ENCODE measurements at regions not wholly inside any gene's neighbourhood (a gene's known extent, or its start where the extent isn't known, plus 50 kb on each side); places are given as distances from the start of the nearest gene placed in this dataset.

DNA sequence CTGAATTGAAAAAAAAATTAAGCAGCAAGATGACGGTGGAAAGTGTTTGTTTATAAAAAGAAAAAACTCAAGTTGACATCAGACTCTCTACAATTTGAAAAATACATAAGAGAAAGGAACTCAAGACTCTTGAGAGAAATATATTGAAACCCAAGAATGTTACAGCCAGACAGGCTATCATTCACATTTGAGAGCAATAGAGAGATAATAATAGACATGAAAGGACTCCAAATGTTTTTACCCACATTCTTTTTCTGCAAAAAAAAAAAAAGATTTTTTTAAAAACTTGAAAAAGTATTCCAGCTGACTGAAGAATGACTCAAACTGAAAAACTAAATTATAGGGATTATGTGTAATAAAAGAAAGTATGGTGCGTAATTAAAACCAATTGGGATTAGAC lies 532.4 kb downstream of the INHBA start:
- no peak overlapping the region for H3K4me2 ChIP-seq (ENCODE audit: low read length)
- no peak overlapping the region for H3K4me3 ChIP-seq (ENCODE audit: low read length)
- no peaks in the 10 kb centered on the region for H3K9me3 ChIP-seq (ENCODE audit: low read length)
- no peak for TF ChIP-seq MXI1 (conservative IDR thresholded peaks at IDR 0.05; ENCODE audit: poor library complexity, severe bottlenecking)
- TF ChIP-seq, protein P1, sequence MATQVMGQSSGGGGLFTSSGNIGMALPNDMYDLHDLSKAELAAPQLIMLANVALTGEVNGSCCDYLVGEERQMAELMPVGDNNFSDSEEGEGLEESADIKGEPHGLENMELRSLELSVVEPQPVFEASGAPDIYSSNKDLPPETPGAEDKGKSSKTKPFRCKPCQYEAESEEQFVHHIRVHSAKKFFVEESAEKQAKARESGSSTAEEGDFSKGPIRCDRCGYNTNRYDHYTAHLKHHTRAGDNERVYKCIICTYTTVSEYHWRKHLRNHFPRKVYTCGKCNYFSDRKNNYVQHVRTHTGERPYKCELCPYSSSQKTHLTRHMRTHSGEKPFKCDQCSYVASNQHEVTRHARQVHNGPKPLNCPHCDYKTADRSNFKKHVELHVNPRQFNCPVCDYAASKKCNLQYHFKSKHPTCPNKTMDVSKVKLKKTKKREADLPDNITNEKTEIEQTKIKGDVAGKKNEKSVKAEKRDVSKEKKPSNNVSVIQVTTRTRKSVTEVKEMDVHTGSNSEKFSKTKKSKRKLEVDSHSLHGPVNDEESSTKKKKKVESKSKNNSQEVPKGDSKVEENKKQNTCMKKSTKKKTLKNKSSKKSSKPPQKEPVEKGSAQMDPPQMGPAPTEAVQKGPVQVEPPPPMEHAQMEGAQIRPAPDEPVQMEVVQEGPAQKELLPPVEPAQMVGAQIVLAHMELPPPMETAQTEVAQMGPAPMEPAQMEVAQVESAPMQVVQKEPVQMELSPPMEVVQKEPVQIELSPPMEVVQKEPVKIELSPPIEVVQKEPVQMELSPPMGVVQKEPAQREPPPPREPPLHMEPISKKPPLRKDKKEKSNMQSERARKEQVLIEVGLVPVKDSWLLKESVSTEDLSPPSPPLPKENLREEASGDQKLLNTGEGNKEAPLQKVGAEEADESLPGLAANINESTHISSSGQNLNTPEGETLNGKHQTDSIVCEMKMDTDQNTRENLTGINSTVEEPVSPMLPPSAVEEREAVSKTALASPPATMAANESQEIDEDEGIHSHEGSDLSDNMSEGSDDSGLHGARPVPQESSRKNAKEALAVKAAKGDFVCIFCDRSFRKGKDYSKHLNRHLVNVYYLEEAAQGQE (IDR thresholded peaks at IDR 0.05; ENCODE audit: borderline replicate concordance), result no peak
- TF ChIP-seq, protein P2, sequence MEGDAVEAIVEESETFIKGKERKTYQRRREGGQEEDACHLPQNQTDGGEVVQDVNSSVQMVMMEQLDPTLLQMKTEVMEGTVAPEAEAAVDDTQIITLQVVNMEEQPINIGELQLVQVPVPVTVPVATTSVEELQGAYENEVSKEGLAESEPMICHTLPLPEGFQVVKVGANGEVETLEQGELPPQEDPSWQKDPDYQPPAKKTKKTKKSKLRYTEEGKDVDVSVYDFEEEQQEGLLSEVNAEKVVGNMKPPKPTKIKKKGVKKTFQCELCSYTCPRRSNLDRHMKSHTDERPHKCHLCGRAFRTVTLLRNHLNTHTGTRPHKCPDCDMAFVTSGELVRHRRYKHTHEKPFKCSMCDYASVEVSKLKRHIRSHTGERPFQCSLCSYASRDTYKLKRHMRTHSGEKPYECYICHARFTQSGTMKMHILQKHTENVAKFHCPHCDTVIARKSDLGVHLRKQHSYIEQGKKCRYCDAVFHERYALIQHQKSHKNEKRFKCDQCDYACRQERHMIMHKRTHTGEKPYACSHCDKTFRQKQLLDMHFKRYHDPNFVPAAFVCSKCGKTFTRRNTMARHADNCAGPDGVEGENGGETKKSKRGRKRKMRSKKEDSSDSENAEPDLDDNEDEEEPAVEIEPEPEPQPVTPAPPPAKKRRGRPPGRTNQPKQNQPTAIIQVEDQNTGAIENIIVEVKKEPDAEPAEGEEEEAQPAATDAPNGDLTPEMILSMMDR (IDR thresholded peaks at IDR 0.05; ENCODE audit: poor library complexity, severe bottlenecking), result no peak
- no peaks in the 10 kb centered on the region for H3K79me2 ChIP-seq (replicated peaks; ENCODE audit: insufficient read depth, low read length)
- no peaks in the 10 kb centered on the region for H3K36me3 ChIP-seq (ENCODE audit: insufficient read depth, low read length)
- no peak overlapping the region for H3K9ac ChIP-seq (ENCODE audit: low read length)
- no peaks in the 10 kb centered on the region for H3K27me3 ChIP-seq (ENCODE audit: insufficient read depth, low read depth, low read length)
- H3K9me2 ChIP-seq (ENCODE audit: insufficient read depth, low read length), result no peaks in the 10 kb centered on the region
- H4K20me1 ChIP-seq (ENCODE audit: insufficient read depth), result no peaks in the 10 kb centered on the region
- no peak overlapping the region for H2AFZ ChIP-seq (ENCODE audit: low read depth, low read length)
- H3F3A ChIP-seq (ENCODE audit: insufficient read depth, low read length, poor library complexity, severe bottlenecking), result no peaks in the 10 kb centered on the region
- no peak overlapping the region for H3K27ac ChIP-seq (ENCODE audit: low read length)

DNA sequence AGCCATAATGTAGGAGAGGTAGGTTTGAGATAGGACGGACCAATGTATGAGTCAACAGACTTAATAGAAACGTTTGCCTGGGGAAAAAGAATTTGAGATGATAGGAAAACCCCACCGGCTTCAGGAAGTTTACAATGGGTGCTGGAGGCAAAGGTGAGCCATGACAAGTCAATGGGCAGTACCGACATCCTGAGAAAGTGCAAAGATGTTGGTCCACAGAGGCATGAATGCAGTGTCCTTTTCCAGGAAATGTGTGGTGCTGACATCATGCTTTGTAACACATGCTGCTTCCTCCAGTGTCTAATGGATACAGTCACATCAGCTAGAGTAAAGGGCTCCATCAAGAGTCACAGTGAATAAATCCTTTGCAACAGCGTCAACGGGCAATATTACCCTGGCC lies 533.6 kb downstream of the INHBA start:
- H3K79me2 ChIP-seq (replicated peaks; ENCODE audit: insufficient read depth, low read length), result no peaks in the 10 kb centered on the region
- no peaks in the 10 kb centered on the region for H3K36me3 ChIP-seq (ENCODE audit: insufficient read depth, low read length)
- H3K9me3 ChIP-seq (ENCODE audit: low read length), result no peaks in the 10 kb centered on the region
- no peak for TF ChIP-seq RAD21 (conservative IDR thresholded peaks at IDR 0.05)
- no peak for TF ChIP-seq MXI1 (conservative IDR thresholded peaks at IDR 0.05; ENCODE audit: poor library complexity, severe bottlenecking)
- no peak for TF ChIP-seq EZH2 (IDR thresholded peaks at IDR 0.05; ENCODE audit: borderline replicate concordance, insufficient read depth, low read length, poor library complexity, severe bottlenecking)
- TF ChIP-seq SMC3 (conservative IDR thresholded peaks at IDR 0.05; ENCODE audit: poor library complexity), result no peak
- TF ChIP-seq, protein P1 (IDR thresholded peaks at IDR 0.05; ENCODE audit: borderline replicate concordance), result no peak
- no peak for TF ChIP-seq EP300 (conservative IDR thresholded peaks at IDR 0.05; ENCODE audit: poor library complexity, severe bottlenecking)
- no peak for TF ChIP-seq TAF1 (IDR thresholded peaks at IDR 0.05; ENCODE audit: low read depth)
- TF ChIP-seq, protein P2 (IDR thresholded peaks at IDR 0.05; ENCODE audit: poor library complexity, severe bottlenecking), result no peak
- no peak for TF ChIP-seq POLR2AphosphoS5 (IDR thresholded peaks at IDR 0.05)
- H4K20me1 ChIP-seq (ENCODE audit: insufficient read depth), result no peaks in the 10 kb centered on the region
- no peaks in the 10 kb centered on the region for H3K9me2 ChIP-seq (ENCODE audit: insufficient read depth, low read length)
- H3F3A ChIP-seq (ENCODE audit: insufficient read depth, low read length, poor library complexity, severe bottlenecking), result no peaks in the 10 kb centered on the region
- H3K4me2 ChIP-seq (ENCODE audit: low read length), result no peak overlapping the region
- H3K4me3 ChIP-seq (ENCODE audit: low read length), result no peak overlapping the region
- H3K27me3 ChIP-seq (ENCODE audit: insufficient read depth, low read depth, low read length), result no peaks in the 10 kb centered on the region
- no peak overlapping the region for H2AFZ ChIP-seq (ENCODE audit: low read depth, low read length)
- H3K27ac ChIP-seq (ENCODE audit: low read length), result no peak overlapping the region
- no peak overlapping the region for H3K9ac ChIP-seq (ENCODE audit: low read length)

Data from neural cell (in vitro differentiated cells).